WTC11 (cell line): ENCODE measurements at regions not wholly inside any gene's neighbourhood (a gene's known extent, or its start where the extent isn't known, plus 50 kb on each side); places are given as distances from the start of the nearest gene placed in this dataset.

Source experiments
- ATAC-seq: fragments of 200-7000 bp; cut with Tn5 transposase; 2 replicates; pipeline ENCODE4 v1.10.0; 2021; ENCODE audit warnings: mild to moderate bottlenecking, moderate library complexity
- CTCF ChIA-PET: fragments of 300-600 bp; sonication (Branson Sonifier 250); formaldehyde crosslinking; loops from one replicate; lab custom pipeline; 2021; ENCODE audit warnings: antibody characterized with exemption; lab: Charles Lee
- POLR2A ChIA-PET: fragments of 350-600 bp; sonication (Branson Sonifier 250); formaldehyde crosslinking; loops from one replicate; lab custom pipeline; 2021; ENCODE audit warnings: antibody characterized with exemption; lab: Charles Lee
- DNase-seq: peaks from one replicate; pipeline ENCODE4 v3.0.0; 2021; ENCODE audit warnings: low spot score
- H3K27ac Mint-ChIP-seq: 2 replicates; pipeline ENCODE4 v1.8.0; 2021; ENCODE audit warnings: mixed read lengths
- H3K27me3 Mint-ChIP-seq: 2 replicates; pipeline ENCODE4 v1.8.0; 2021; ENCODE audit warnings: low read depth, mild to moderate bottlenecking, moderate library complexity, mixed read lengths
- H3K36me3 Mint-ChIP-seq: 2 replicates; pipeline ENCODE4 v1.8.0; 2021; ENCODE audit warnings: mixed read lengths
- H3K4me1 Mint-ChIP-seq: 2 replicates; pipeline ENCODE4 v1.8.0; 2022; ENCODE audit warnings: mixed read lengths
- H3K4me3 Mint-ChIP-seq: 2 replicates; pipeline ENCODE4 v1.8.0; 2021; ENCODE audit warnings: mild to moderate bottlenecking, moderate library complexity, mixed read lengths
- H3K9me3 Mint-ChIP-seq: 2 replicates; pipeline ENCODE4 v1.8.0; 2021; ENCODE audit warnings: mixed read lengths
- AFF4 ChIP-seq: sonication (generic); formaldehyde crosslinking; IDR thresholded peaks from 2 replicates; pipeline ENCODE4 v1.8.1; 2023; ENCODE audit warnings: mild to moderate bottlenecking, missing genetic modification reagents, borderline replicate concordance
- ATF3 ChIP-seq: sonication (generic); formaldehyde crosslinking; conservative IDR thresholded peaks from 2 replicates; pipeline ENCODE4 v1.8.1; 2022; ENCODE audit warnings: mild to moderate bottlenecking, missing genetic modification reagents
- CBFB ChIP-seq: sonication (generic); formaldehyde crosslinking; IDR thresholded peaks from 2 replicates; pipeline ENCODE4 v1.8.1; 2022; ENCODE audit warnings: mild to moderate bottlenecking, low read depth, missing genetic modification reagents
- CREB1 ChIP-seq: sonication (generic); formaldehyde crosslinking; IDR thresholded peaks from 2 replicates; pipeline ENCODE4 v1.8.0; 2023; ENCODE audit warnings: mild to moderate bottlenecking, missing genetic modification reagents
- CREM ChIP-seq: sonication (generic); formaldehyde crosslinking; IDR thresholded peaks from 2 replicates; pipeline ENCODE4 v1.8.1; 2022; ENCODE audit warnings: mild to moderate bottlenecking, missing genetic modification reagents, moderate library complexity
- ELF4 ChIP-seq: sonication (generic); formaldehyde crosslinking; IDR thresholded peaks from 2 replicates; pipeline ENCODE4 v1.8.1; 2022; ENCODE audit warnings: low read depth, mild to moderate bottlenecking, moderate library complexity, missing genetic modification reagents
- ETV6 ChIP-seq: sonication (generic); formaldehyde crosslinking; IDR thresholded peaks from 2 replicates; pipeline ENCODE4 v1.8.1; 2022; ENCODE audit warnings: mild to moderate bottlenecking, missing genetic modification reagents
- FOXJ3 ChIP-seq: sonication (generic); formaldehyde crosslinking; IDR thresholded peaks from 2 replicates; pipeline ENCODE4 v1.9.0; 2021; ENCODE audit warnings: missing genetic modification reagents, mild to moderate bottlenecking, borderline replicate concordance
- FOXK1 ChIP-seq: sonication (generic); formaldehyde crosslinking; IDR thresholded peaks from 2 replicates; pipeline ENCODE4 v1.8.0; 2022; ENCODE audit warnings: mild to moderate bottlenecking, moderate library complexity, missing genetic modification reagents
- FOXP1 ChIP-seq: sonication (generic); formaldehyde crosslinking; IDR thresholded peaks from 2 replicates; pipeline ENCODE4 v1.8.0; 2022; ENCODE audit warnings: missing genetic modification reagents, mild to moderate bottlenecking, moderate library complexity, borderline replicate concordance
- HMGA2 ChIP-seq: fragments of 250-450 bp; sonication (Bioruptor Pico); IDR thresholded peaks from 2 replicates; pipeline ENCODE4 v1.4.0; 2021; ENCODE audit warnings: mild to moderate bottlenecking, moderate library complexity
- IRF2 ChIP-seq: sonication (generic); formaldehyde crosslinking; IDR thresholded peaks from 2 replicates; pipeline ENCODE4 v1.8.0; 2022; ENCODE audit warnings: low read depth, missing genetic modification reagents, borderline replicate concordance
- JAZF1 ChIP-seq: fragments of 250-450 bp; sonication (Bioruptor Pico); IDR thresholded peaks from 2 replicates; pipeline ENCODE4 v1.9.0; 2021; ENCODE audit warnings: moderate library complexity, mild to moderate bottlenecking, inconsistent platforms
- KAT7 ChIP-seq: sonication (generic); formaldehyde crosslinking; IDR thresholded peaks from 2 replicates; pipeline ENCODE4 v1.8.1; 2023; ENCODE audit warnings: missing genetic modification reagents, mild to moderate bottlenecking, borderline replicate concordance
- NR1H2 ChIP-seq: sonication (generic); formaldehyde crosslinking; IDR thresholded peaks from 2 replicates; pipeline ENCODE4 v1.9.0; 2021; ENCODE audit warnings: mild to moderate bottlenecking, moderate library complexity, missing genetic modification reagents
- PRDM15 ChIP-seq: sonication (generic); formaldehyde crosslinking; IDR thresholded peaks from 2 replicates; pipeline ENCODE4 v1.8.0; 2022; ENCODE audit warnings: missing genetic modification reagents
- SOX15 ChIP-seq: fragments of 250-450 bp; sonication (Bioruptor Pico); IDR thresholded peaks from 2 replicates; pipeline ENCODE4 v1.9.0; 2021; ENCODE audit warnings: mild to moderate bottlenecking
- SP1 ChIP-seq: sonication (generic); formaldehyde crosslinking; conservative IDR thresholded peaks from 2 replicates; pipeline ENCODE4 v1.8.1; 2022; ENCODE audit warnings: missing genetic modification reagents
- ZNF219 ChIP-seq: sonication (generic); formaldehyde crosslinking; IDR thresholded peaks from 2 replicates; pipeline ENCODE4 v1.8.0; 2023; ENCODE audit warnings: missing genetic modification reagents, mild to moderate bottlenecking, borderline replicate concordance
- ZNF232 ChIP-seq: sonication (generic); formaldehyde crosslinking; IDR thresholded peaks from 2 replicates; pipeline ENCODE4 v1.8.0; 2022; ENCODE audit warnings: mild to moderate bottlenecking, missing genetic modification reagents
- ZNF512 ChIP-seq: sonication (generic); formaldehyde crosslinking; IDR thresholded peaks from 2 replicates; pipeline ENCODE4 v1.8.1; 2022; ENCODE audit warnings: missing genetic modification reagents, borderline replicate concordance
- ZNF532 ChIP-seq: fragments of 250-450 bp; sonication (Bioruptor Pico); IDR thresholded peaks from 2 replicates; pipeline ENCODE4 v1.9.0; 2021; ENCODE audit warnings: mild to moderate bottlenecking, borderline replicate concordance

- no peak for TF ChIP-seq NR1H2 (CRISPR knock-in tag)
- no peak for TF ChIP-seq ELF4
- no peak for TF ChIP-seq FOXJ3 (CRISPR knock-in tag)
- no peak for TF ChIP-seq ETV6 (CRISPR knock-in tag)
- no peak for TF ChIP-seq FOXP1 (CRISPR knock-in tag)
- no peak for TF ChIP-seq IRF2
- TF ChIP-seq SOX15 = no peak
- no peak for TF ChIP-seq ZNF232 (CRISPR knock-in tag)
These were observed 128.8 kb upstream of the CDH4 start (continued) for GRCh38 chr20:61123286-61123685.

- CTCF ChIA-PET = no interaction called here
- Mint-ChIP-seq H3K9me3 (peaks cover 9% of the 10 kb centered on the region), H3K4me3 (no peak overlapping the region), H3K27ac (no peak overlapping the region), H3K4me1 (peaks cover 13% of the 10 kb centered on the region), H3K36me3 (peaks cover 9% of the 10 kb centered on the region), H3K27me3 (peaks cover 48% of the 10 kb centered on the region)
- no peak for TF ChIP-seq ZNF219 (CRISPR knock-in tag)
- no peak for TF ChIP-seq AFF4 (CRISPR knock-in tag)
- no peak for TF ChIP-seq PRDM15 (CRISPR knock-in tag)
- no peak for TF ChIP-seq JAZF1 (CRISPR knock-in tag)
- no peak for TF ChIP-seq SP1 (CRISPR knock-in tag)
- TF ChIP-seq ZNF512 (CRISPR knock-in tag) = no peak
- TF ChIP-seq CBFB (CRISPR knock-in tag) = no peak
- no peak for TF ChIP-seq HMGA2 (CRISPR knock-in tag)
- TF ChIP-seq SOX15 = no peak
- ATAC-seq = no peak
- DNase-seq = no peak
- POLR2A ChIA-PET = no interaction called here
These were observed 128.2 kb upstream of the CDH4 start for GRCh38 chr20:61123751-61124368.

- Mint-ChIP-seq H3K4me1 (peaks cover 8% of the 10 kb centered on the region), H3K27ac (no peak overlapping the region), H3K4me3 (no peak overlapping the region), H3K27me3 (peaks cover 52% of the 10 kb centered on the region), H3K9me3 (peaks cover 9% of the 10 kb centered on the region), H3K36me3 (peaks cover 9% of the 10 kb centered on the region)
- ATAC-seq (no peak), DNase-seq (no peak)
- ChIA-PET POLR2A (no interaction called here), CTCF (no interaction called here)
- TF ChIP-seq ATF3 (CRISPR knock-in tag) = no peak
- no peak for TF ChIP-seq KAT7 (CRISPR knock-in tag)
- TF ChIP-seq ZNF532 (CRISPR knock-in tag) = no peak
- TF ChIP-seq FOXK1 (CRISPR knock-in tag) = no peak
- TF ChIP-seq CREB1 (CRISPR knock-in tag) = no peak
- no peak for TF ChIP-seq ZNF232 (CRISPR knock-in tag)
- TF ChIP-seq CREM = no peak
These were observed 127.0 kb upstream of the CDH4 start for GRCh38 chr20:61125076-61125475.
